Sigmoid colon (tissue), 6 donors: ENCODE measurements at regions not wholly inside any gene's neighbourhood (a gene's known extent, or its start where the extent isn't known, plus 50 kb on each side); places are given as distances from the start of the nearest gene placed in this dataset.

Source experiments
- DNase-seq: peaks from one replicate; pipeline ENCODE4 v3.0.0-alpha.2; 2019
- H3K27ac ChIP-seq, 4 donors: fragments of 200-600 bp; sonication (generic); one replicate each; pipeline ENCODE4 v1.5.1; 2016 to 2019; ENCODE audit warnings: mild to moderate bottlenecking in 1 of 4
- H3K27me3 ChIP-seq, 3 donors: fragments of 200-600 bp; sonication (generic); one replicate each; pipeline ENCODE4 v1.5.1; 2019; ENCODE audit warnings: mild to moderate bottlenecking in 1 of 3
- H3K36me3 ChIP-seq, 4 donors: fragments of 200-600 bp; sonication (generic); one replicate each; pipeline ENCODE4 v1.5.1; 2016 to 2019
- H3K4me1 ChIP-seq, 4 donors: fragments of 200-600 bp; sonication (generic); one replicate each; pipeline ENCODE4 v1.5.1; 2017 to 2019
- H3K4me3 ChIP-seq, 4 donors: fragments of 200-600 bp; sonication (generic); one replicate each; pipeline ENCODE4 v1.5.1; 2017 to 2019; ENCODE audit warnings: mild to moderate bottlenecking in 2 of 4, moderate library complexity in 1 of 4
- H3K9me3 ChIP-seq, 4 donors: fragments of 200-600 bp in 3 of 4; sonication (generic) in 3 of 4; one replicate each; pipeline versions ENCODE4 v1.5.1 to v1.6.1; 2013 to 2019
- CTCF ChIP-seq, 4 experiments: fragments of 450-650 bp in 3 of 4; fragments of 200-600 bp in 1 of 4; IDR thresholded peaks; one replicate each; pipeline ENCODE4 v1.5.1; 2016 to 2019; ENCODE audit warnings: antibody characterized with exemption in 4 of 4, mild to moderate bottlenecking in 3 of 4, moderate library complexity in 2 of 4
- EP300 ChIP-seq, 4 donors: sonication (generic); formaldehyde crosslinking; IDR thresholded peaks; one replicate each; pipeline ENCODE4 v1.6.1; 2017; ENCODE audit warnings: antibody characterized with exemption in 4 of 4
- POLR2A ChIP-seq, 2 donors: fragments of 450-650 bp; IDR thresholded peaks; one replicate each; pipeline ENCODE4 v1.6.1; 2016; ENCODE audit warnings: antibody characterized with exemption in 2 of 2, mild to moderate bottlenecking in 2 of 2, moderate library complexity in 2 of 2
- POLR2AphosphoS5 ChIP-seq, 4 donors: sonication (generic); formaldehyde crosslinking; IDR thresholded peaks; one replicate each; pipeline ENCODE4 v1.6.1; 2017; ENCODE audit warnings: antibody characterized with exemption in 4 of 4
- WGBS, 2 donors: extraction: QIAGEN DNeasy Blood & Tissue Kit; methylation state at CpG; one replicate each; pipeline ENCODE4 v1.1.7; 2013; 5-methylcytosine and 5-hydroxymethylcytosine counted together
- intact Hi-C: fragments of 100-400 bp; cut with DNase I; formaldehyde crosslinking; loops from one replicate; pipeline ENCODE4 v1.15.1; 2023
- donor health status: healthy with polysubstance abuse.
- donor health status: healthy.

- Histone ChIP-seq H3K36me3 (no peaks in the 10 kb centered on the region), H3K4me1 (no peaks in the 10 kb centered on the region), H3K27ac (no peak overlapping the region), H3K9me3 (no peaks in the 10 kb centered on the region), H3K4me3 (no peak overlapping the region), H3K27me3 (peaks cover 0 to 3% (median 0%) of the 10 kb centered on the region in 3 donors)
- intact Hi-C loops: no loop called here
- TF ChIP-seq POLR2A (IDR thresholded peaks at IDR 0.05) (no peak), POLR2AphosphoS5 (IDR thresholded peaks at IDR 0.05) (no peak), EP300 (IDR thresholded peaks at IDR 0.05) (no peak), CTCF (IDR thresholded peaks at IDR 0.05) (no peak)
- WGBS, 2 donors: 73 to 74% methylated on average over 9 of the region's 9 CpGs
- no peak for DNase-seq
Measured at GRCh38 chr12:126903027-126903876, 1363.7 kb upstream of the TMEM132C start.

- intact Hi-C loops: no loop called here
- H3K27ac ChIP-seq: no peak overlapping the region
- peaks cover 0 to 3% (median 0%) of the 10 kb centered on the region in 3 donors for H3K27me3 ChIP-seq
- no peak for TF ChIP-seq CTCF (IDR thresholded peaks at IDR 0.05)
- no peak for TF ChIP-seq POLR2AphosphoS5 (IDR thresholded peaks at IDR 0.05)
- TF ChIP-seq POLR2A (IDR thresholded peaks at IDR 0.05): no peak
- TF ChIP-seq EP300 (IDR thresholded peaks at IDR 0.05): no peak
- no peaks in the 10 kb centered on the region for H3K9me3 ChIP-seq
- DNase-seq: no peak
- H3K4me1 ChIP-seq: no peaks in the 10 kb centered on the region
- 96 to 97% methylated on average over 2 of the region's 2 CpGs for WGBS, 2 donors
- H3K4me3 ChIP-seq: no peak overlapping the region
- no peaks in the 10 kb centered on the region for H3K36me3 ChIP-seq
Measured at GRCh38 chr12:126905752-126906151, 1361.2 kb upstream of the TMEM132C start.

DNA sequence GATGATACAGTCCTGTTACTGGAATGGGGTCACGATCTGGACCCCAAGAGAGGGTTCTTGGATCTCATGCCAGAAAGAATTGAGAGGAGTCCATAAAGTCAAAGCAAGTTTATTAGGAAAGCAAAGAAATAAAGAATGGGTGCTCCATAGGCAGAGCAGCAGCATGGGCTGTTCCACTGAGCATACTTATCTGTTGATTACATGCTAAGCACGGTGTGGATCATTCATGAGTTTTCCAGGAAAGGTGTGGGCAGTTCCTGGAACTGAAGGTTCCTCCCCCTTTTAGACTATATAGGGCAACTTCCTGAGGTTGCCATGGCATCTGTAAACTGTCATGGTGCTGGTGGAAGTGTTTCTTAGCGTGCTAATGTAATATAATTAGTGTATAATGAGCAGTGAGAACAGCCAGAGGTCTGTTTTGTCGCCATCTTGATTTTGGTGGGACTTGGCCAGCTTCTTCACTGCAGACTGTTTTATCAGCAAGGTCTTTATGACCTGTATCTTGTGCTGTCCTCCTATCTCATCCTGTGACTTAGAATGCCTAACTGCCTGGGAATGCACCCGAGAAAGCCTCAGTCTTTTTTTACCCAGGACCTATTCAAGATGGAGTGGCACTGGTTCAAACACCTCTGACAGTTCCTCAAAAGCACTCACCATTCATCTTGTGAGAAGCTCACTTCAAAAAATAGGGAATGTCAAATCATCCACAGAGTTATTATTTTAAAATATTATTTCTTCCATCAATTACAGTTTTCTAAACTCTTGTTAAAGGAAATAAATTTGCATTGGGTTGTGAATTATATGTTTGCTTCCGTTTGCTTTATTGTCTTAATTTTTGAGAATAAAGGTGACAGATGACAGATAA, 1358.8 kb upstream of the TMEM132C start:
- no peaks in the 10 kb centered on the region for H3K36me3 ChIP-seq
- no peaks in the 10 kb centered on the region for H3K9me3 ChIP-seq
- WGBS, 2 donors: 67 to 76% methylated on average over 6 of the region's 6 CpGs
- TF ChIP-seq POLR2A (IDR thresholded peaks at IDR 0.05) (no peak), POLR2AphosphoS5 (IDR thresholded peaks at IDR 0.05) (no peak), CTCF (IDR thresholded peaks at IDR 0.05) (no peak), EP300 (IDR thresholded peaks at IDR 0.05) (no peak)
- H3K27ac ChIP-seq: no peak overlapping the region
- intact Hi-C loops: no loop called here
- H3K4me1 ChIP-seq: no peaks in the 10 kb centered on the region
- peaks cover 0 to 3% (median 0%) of the 10 kb centered on the region in 3 donors for H3K27me3 ChIP-seq
- no peak for DNase-seq
- H3K4me3 ChIP-seq: no peak overlapping the region

DNA sequence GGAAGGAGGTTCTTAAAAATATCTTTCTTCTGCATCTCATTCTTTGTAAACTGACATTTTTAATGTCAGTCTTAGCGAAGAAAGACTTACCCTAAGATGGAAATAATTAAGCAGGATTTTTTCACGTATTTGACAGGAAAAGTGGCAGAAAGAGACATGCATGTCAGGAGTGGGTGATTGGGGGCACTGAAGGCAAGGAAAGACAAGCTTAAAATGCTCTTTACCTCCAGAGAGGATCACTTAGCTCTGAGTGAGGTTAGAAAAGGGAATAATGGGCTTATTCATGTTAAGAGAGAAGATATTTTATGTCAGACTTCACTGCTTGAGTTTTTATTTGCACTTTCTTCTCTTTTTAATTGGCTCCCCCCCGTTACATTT, 1358.2 kb upstream of the TMEM132C start:
- Histone ChIP-seq H3K36me3 (no peaks in the 10 kb centered on the region), H3K4me3 (no peak overlapping the region), H3K27me3 (no peaks in the 10 kb centered on the region), H3K9me3 (no peaks in the 10 kb centered on the region), H3K4me1 (no peaks in the 10 kb centered on the region), H3K27ac (no peak overlapping the region)
- TF ChIP-seq POLR2AphosphoS5 (IDR thresholded peaks at IDR 0.05): no peak
- TF ChIP-seq POLR2A (IDR thresholded peaks at IDR 0.05): no peak
- no peak for TF ChIP-seq EP300 (IDR thresholded peaks at IDR 0.05)
- no peak for TF ChIP-seq CTCF (IDR thresholded peaks at IDR 0.05)
- no peak for DNase-seq
- WGBS, 2 donors: 67 to 82% methylated on average over 3 of the region's 3 CpGs
- intact Hi-C loops: no loop called here
